ENCODE measurements at regions not wholly inside any gene's neighbourhood (a gene's known extent, or its start where the extent isn't known, plus 50 kb on each side); places are given as distances from the start of the nearest gene placed in this dataset.

- ChIA-PET POLR2A (ENCODE audit: unreplicated experiment) (no interaction called here), CTCF (no interaction called here)
- Histone ChIP-seq H4K91ac (ENCODE audit: insufficient read depth, low read depth, low read length) (no peak overlapping the region), H3K18ac (ENCODE audit: low read depth, low read length) (no peak overlapping the region), H3K9ac (ENCODE audit: low read depth, low read length) (no peak overlapping the region), H3K79me1 (ENCODE audit: low read depth in 1 of 2, low read length in 2 of 2) (no peaks in the 10 kb centered on the region), H3K9me1 (ENCODE audit: insufficient read depth, low read length) (peaks cover 10% of the 10 kb centered on the region; the same call in 1 of the 2 replicates), H2BK20ac (ENCODE audit: low read depth, low read length) (no peak overlapping the region), H2AK9ac (replicated peaks; ENCODE audit: low read depth, low read length, poor library complexity) (no peak overlapping the region), H2AK5ac (ENCODE audit: low read depth, low read length) (no peak overlapping the region), H3K36me3 (ENCODE audit: control insufficient read depth, insufficient read depth, low read length) (no peaks in the 10 kb centered on the region), H2AFZ (replicated peaks; ENCODE audit: low read length, poor library complexity) (no peak overlapping the region), H4K8ac (ENCODE audit: low read depth in 2 of 2, low read length in 2 of 2) (no peak overlapping the region), H2BK15ac (ENCODE audit: low read depth, low read length) (no peak overlapping the region), H3K56ac (ENCODE audit: extremely low read depth, insufficient read depth, low read length) (no peak overlapping the region), H3K27ac (ENCODE audit: insufficient read depth, low read length) (no peak overlapping the region), H3K4me1 (ENCODE audit: control insufficient read depth, insufficient read depth, low read length) (peaks cover 8% of the 10 kb centered on the region; the same call in 1 of the 2 replicates), H3K9me3 (ENCODE audit: control insufficient read depth, insufficient read depth, low read length) (peaks cover 14% of the 10 kb centered on the region), H3K4me3 (ENCODE audit: insufficient read depth, low read depth, low read length) (no peak overlapping the region), H3K4me2 (ENCODE audit: low read depth, low read length) (no peak overlapping the region), H3K4ac (ENCODE audit: low read depth, low read length) (no peak overlapping the region), H2BK5ac (ENCODE audit: low read depth, low read length, poor library complexity, severe bottlenecking) (no peak overlapping the region), H2BK120ac (ENCODE audit: low read depth, low read length) (no peak overlapping the region), H3K23ac (ENCODE audit: low read depth, low read length) (no peak overlapping the region), H3K14ac (replicated peaks; ENCODE audit: low read depth, low read length) (no peak overlapping the region), H4K20me1 (ENCODE audit: insufficient read depth, low read length) (no peaks in the 10 kb centered on the region; the same call in 1 of the 2 replicates), H4K5ac (ENCODE audit: low read depth, low read length) (no peak overlapping the region), H3K27me3 (ENCODE audit: control insufficient read depth, insufficient read depth, low read length) (no peaks in the 10 kb centered on the region)
- intact Hi-C loops (cut with micrococcal nuclease) (no loop called here), in situ Hi-C loops (cut with MboI; ENCODE audit: low sequenced_read_pairs) (no loop called here), dilution Hi-C loops (cut with HindIII; ENCODE audit: low sequenced_read_pairs, unreplicated experiment) (no loop called here)
- ATAC-seq (ENCODE audit: low read depth) (no peak), DNase-seq (no peak)
- TF ChIP-seq RFX5 (IDR thresholded peaks at IDR 0.05; ENCODE audit: low read depth, low read length): no peak
- no peak for TF ChIP-seq BHLHE40 (IDR thresholded peaks at IDR 0.05; ENCODE audit: low read depth, low read length)
- no peak for TF ChIP-seq MXI1 (IDR thresholded peaks at IDR 0.05; ENCODE audit: borderline replicate concordance, low read depth, low read length)
- no peak for TF ChIP-seq RAD21 (IDR thresholded peaks at IDR 0.05; ENCODE audit: low read length)
- TF ChIP-seq MAFK (IDR thresholded peaks at IDR 0.05; ENCODE audit: low read depth, low read length): no peak
- TF ChIP-seq ELK1 (IDR thresholded peaks at IDR 0.05; ENCODE audit: borderline replicate concordance, low read depth, low read length): no peak
- TF ChIP-seq CEBPB (IDR thresholded peaks at IDR 0.05; ENCODE audit: low read depth, low read length): no peak
- no peak for TF ChIP-seq NFE2L2 (IDR thresholded peaks at IDR 0.05; ENCODE audit: low read depth, low read length)
- TF ChIP-seq USF2 (IDR thresholded peaks at IDR 0.05; ENCODE audit: low read depth, low read length): no peak
- TF ChIP-seq MAZ (IDR thresholded peaks at IDR 0.05; ENCODE audit: borderline replicate concordance, low read depth, low read length): no peak
- no peak for TF ChIP-seq POLR2A (IDR thresholded peaks at IDR 0.05; ENCODE audit: low read depth, low read length)
- no peak for TF ChIP-seq RCOR1 (IDR thresholded peaks at IDR 0.05; ENCODE audit: insufficient replicate concordance, low read length)
- no peak for TF ChIP-seq SMC3 (IDR thresholded peaks at IDR 0.05; ENCODE audit: low read depth, low read length)
- no peak for TF ChIP-seq CTCF (conservative IDR thresholded peaks at IDR 0.05; ENCODE audit: low read depth, low read length)
- no peak for TF ChIP-seq FOS (IDR thresholded peaks at IDR 0.05; ENCODE audit: low read depth, low read length)
- no TSS peak for BruUV-seq (replicated peaks)
- 79% methylated on average over 2 of the region's 13 CpGs; no CpG with 5 or more reads in 1 of the 2 experiments for WGBS, 2 experiments (ENCODE audit: extremely low coverage in 2 of 2, insufficient read length in 1 of 2)
These were observed 57.5 kb upstream of the CHST15 start for GRCh38 chr10:124150807-124151417.
